NCI-H1417 (cell line): ENCODE measurements at regions not wholly inside any gene's neighbourhood (a gene's known extent, or its start where the extent isn't known, plus 50 kb on each side); places are given as distances from the start of the nearest gene placed in this dataset.
"Not testable (repeated sequence)": the region's sequence is repeated elsewhere in the genome, so short reads cannot be mapped to it uniquely, and the experiment has no call there.

Experiments
- DNase-seq, 3 experiments: peaks; one replicate each; lab custom pipeline; 2025; lab: John Stamatoyannopoulos, UW

DNA sequence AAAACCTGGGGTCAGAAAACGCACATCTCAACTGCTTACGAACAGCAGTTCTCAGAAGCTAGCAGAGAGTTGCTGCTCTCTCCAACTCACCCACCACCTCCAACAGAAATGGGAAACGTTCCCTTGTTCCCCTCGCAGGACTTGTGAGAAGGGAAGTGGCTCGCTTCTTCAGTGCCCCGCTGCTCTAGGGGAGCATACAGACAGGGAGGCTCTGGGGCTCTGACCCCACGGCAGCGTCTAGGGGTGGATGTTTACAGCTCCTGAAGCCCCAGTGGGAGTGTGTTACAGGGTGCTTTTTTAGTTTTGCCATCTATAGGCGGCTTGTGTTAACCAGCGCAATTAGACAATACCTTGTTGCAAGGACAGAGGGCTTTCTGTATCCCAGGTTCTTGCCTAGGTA lies 267.7 kb upstream of the ACTBL2 start:
- no peak for DNase-seq

DNA sequence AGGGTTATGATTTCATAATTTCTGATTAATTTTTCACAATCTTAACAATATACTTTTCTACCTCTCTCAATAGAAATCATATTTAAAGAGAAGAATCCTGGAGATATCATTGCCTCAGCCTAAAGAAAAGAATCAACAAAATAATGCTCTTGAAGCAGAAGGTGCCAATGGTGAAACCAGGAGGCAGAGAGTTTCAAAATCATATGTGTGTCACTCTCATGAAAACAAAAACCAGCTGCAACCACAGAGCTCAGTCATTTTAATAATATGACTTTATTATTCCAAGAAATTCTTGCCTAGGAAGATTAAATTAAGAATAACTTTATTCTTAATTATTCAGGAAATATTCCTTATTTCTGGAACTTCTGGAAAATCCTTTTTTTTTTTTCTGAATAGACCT lies 266.8 kb upstream of the ACTBL2 start:
- no peak for DNase-seq

DNA sequence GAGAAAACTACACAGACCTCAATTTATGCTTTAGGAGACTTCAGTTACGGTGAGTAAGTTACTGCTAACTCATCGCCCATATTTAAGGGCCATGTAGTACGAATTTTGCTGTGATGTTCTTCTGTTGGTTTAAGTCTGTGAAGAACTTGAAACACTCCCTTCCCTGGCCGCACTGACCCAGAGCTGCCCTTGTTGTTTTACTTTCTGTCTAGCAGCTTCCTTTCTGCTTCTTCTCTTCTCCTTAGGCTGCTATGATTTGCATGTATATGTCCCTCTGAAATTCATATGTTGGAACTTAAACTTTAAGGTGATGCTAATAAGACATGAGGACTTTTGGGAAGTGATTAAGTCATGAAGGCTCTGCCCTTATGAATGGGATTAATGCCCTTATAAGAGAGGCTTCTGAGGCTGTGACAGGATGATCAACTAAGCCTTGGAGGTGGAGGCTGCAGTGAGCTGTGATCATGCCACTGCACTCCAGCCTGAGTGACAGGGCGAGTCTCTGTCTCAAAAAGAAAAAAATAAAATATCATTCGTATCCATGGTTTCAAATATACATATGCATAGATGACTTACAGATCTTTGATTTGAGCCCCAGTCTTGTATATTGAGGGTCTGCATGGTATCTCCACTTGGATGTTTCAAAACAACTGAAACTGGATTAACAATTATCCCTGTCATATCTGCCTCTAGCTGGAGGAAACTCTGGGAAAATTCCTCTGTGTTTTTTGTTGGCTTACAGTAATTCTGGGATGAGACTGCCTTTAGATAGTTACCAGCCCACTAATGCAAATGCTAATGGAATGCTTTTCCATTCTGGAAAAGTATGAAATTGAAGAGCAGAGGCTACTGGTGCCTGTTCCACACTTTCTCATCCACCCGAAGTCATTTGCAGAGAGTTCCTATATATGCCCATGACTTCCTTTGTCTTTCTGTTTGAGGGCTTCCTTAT lies 263.4 kb upstream of the ACTBL2 start:
- DNase-seq = no peak

DNA sequence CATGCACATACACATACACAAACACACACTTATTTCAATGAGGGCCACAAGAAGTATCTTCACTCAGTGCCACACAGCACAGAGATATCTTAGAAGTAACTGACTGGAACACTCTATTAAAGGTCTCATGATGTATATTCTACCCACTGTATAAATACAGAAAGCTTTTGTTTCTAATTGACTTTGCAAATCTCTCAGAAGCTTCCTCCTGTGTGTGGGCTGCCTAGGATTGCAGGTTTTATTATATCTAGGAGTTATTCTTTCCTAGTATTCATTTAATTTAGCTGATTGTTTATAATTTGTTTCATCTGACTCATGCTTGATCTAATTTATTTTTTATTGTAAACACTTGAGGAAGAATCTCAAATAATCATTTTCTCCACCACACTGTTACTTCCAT lies 262.4 kb upstream of the ACTBL2 start:
- DNase-seq = no peak

DNA sequence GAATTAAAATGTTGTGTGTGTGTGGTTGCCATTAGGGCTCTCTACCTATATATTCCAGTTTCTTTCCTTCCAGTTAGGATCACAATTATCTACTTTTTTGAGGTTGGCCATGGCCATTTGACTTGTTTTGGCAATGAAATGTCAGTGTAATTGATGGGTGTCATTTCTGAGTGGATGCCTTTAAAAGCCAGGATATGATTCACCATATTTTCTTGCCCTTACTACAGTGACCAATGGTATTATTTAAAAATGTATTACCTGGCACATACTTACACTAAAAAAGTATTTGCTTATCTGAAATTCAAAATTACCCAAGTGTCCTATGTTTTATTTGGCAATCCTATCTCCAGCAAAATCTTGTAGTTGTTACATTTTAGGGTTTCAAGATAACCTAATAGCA lies 258.7 kb upstream of the ACTBL2 start:
- DNase-seq = no peak

DNA sequence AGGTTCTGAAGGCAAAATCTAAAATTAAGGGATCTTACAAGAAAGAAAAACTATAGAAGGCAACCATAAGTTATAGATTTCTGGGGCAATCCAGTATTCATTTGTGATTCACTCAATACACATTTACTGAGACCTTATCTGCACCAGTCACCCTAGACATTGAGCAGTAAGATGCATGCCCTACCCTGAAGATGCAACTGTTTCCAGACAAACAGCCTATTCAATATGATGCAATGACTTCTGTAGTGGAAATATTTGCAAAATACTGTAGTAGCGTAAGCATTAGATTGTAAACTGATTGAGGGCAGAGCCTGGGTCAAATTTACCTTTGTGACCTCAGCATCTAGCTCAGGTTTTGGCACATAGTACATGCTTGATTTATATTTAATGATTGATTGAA lies 256.2 kb upstream of the ACTBL2 start:
- no peak for DNase-seq

DNA sequence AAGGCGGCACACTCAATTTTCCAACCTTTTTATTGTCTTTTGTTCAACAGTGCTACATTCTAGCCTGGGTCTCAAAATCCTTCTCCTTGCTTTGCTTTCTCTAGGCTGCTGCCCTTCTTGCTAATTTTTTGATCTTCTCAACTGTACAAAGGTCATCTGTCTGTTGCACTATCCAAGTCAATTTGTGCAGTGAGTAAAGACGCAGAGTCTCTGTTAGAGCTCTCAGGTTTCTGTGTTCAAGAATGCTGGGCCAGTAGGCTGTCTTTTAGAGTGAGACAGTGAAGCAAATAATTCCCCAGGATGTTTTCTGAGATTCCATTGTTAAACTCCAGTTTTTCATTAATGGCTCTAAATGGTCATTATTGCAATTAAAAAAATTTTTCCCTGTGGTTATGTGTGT lies 255.7 kb upstream of the ACTBL2 start:
- no peak for DNase-seq

DNA sequence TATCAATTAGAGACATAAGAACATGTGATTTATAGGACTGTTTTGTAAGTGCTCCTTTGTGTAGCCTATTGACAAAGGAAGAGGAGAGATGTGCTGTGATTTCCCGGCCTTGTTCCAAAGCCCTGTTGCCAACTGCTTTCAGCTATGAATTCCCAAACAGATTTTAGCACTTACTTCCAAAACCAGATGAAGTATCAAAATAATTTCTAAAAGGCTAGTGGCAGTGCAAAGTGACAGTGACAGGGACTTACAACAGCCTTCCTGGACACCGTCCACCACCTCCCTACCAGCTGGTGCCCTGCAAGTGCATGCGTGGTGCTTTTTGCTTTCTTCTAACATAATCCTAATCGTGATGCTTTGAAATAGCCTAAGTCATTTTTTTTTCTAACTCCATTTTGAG lies 254.1 kb upstream of the ACTBL2 start:
- peak in 1 of 3 experiments; percentile 4 for DNase-seq

DNA sequence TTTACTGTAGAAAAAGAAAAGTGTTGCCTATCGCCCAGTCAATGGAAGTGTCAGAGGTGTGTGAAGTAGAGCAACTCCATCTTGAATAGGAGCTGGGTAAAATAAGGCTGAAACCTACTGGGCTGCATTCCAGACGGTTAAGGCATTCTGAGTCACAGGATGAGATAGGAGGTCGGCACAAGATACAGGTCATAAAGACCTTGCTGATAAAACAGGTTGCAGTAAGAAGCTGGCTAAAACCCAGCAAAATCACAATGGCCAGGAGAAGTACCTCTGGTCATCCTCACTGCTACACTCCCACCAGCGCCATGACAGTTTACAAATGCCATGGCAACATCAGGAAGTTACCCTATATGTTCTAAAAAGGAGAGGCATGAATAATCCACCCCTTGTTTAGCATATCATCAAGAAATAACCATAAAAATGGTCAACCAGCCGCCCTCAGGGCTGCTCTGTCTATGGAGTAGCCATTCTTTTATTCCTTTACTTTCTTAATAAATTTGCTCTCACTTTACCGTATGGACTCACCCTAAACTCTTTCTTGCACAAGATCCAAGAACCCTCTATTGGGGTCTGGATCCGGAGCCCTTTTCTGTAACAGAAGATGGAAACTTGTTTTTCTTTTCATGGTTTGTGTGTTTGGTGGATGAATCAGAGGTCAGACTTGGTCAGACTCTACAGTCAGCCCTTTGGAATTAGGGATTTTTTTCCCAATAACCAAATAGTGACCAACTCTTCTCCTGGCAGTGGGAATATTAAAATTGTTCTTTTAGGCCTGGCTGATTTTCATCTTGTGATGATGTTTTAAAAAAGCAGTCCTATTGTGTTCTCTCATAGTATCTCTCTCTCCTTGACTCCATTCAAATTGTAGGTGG lies 252.9 kb upstream of the ACTBL2 start:
- DNase-seq = not testable (repeated sequence)

DNA sequence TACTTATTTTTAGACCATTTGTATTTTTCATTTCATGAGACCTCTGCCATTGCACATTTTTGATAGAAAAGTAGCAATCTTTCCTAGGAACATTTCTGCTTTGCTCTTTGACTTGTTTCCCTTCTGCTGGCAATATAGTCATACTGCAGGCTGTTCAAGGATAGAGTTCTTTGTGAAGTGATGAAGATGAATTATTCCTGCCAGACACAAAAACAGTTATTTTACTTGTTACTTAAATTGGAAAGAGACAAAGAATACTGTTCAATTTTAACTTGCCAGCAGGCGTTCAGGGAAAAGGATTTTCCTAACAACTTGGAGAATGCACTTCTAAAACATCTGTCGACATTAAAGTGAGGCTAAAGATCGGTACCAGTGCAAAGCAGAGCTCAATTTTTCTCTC lies 251.7 kb upstream of the ACTBL2 start:
- no peak for DNase-seq

DNA sequence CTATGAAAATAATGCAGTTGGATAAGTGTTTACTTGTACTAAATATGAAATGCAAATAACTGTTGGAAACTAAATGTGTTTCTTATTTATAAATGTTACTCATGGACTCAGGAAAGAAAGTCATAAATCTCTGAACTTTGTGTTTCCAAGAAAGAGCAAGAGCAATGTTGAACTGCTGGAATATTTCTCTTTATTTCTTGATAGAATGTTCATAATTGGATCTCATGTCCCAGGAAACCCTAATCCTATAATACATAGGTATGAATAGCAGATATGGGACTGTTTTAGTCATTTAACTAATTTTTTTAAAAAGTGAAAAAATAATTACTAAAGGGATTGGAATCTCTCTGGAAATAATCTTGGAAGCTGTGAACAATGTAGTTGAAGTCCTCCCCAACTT lies 245.0 kb upstream of the ACTBL2 start:
- no peak for DNase-seq

DNA sequence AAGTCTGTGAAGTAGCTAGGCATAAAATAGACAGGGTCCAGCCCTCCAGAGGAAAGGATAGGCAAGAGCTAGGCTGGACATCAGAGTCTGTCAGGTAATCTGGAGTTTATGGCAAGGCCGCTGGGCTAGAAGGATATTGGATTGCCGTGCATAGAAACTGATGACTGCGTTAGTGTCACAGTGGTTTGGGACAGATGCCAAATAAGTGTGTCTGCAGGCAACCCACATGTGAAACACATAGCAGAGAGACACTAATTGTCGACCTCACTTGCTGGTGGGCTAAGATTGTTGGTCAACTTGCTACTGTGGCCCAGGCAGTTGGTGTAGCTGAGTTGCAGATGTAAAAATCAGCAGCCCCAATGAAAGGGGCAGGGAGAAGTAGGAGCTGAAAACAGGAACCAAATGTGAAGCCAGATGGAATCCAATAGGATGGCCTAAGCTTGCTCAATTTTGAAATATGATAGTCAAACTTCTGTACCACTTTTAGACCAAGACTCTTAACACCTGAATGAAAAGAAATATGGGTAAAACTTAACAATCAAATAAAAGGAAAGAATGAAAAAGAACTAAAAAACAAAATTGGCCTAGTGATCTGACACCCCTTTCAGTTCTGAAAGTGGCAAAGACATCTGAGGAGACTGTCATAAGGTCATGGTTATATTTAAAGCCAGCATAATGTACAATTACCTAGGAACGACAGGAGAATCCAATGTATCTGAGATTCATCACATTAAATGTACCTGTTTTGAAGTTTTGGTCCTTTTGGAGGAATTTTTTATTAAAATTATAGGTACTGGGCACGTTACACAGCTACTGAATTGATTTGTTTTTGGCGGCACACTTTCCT lies 243.3 kb upstream of the ACTBL2 start:
- DNase-seq = no peak

DNA sequence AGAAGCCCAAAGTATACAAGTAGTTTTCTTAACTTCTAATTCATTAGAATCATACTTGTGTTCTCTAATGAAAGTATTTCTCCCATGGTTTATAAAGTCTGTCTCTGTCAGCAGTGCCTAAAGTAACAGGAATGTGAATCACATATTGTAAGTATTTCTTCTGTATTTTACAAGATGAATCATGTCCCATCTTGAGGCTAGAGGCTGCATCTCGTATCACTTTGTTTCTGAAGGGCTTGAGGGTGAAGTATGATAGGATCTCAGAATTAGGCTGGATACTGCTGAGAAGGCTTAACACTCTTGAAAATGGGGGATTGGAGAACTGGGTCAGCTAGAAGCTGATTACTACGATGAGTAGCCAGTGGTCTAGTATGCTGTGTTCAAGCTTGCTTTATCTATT lies 242.2 kb upstream of the ACTBL2 start:
- no peak for DNase-seq

DNA sequence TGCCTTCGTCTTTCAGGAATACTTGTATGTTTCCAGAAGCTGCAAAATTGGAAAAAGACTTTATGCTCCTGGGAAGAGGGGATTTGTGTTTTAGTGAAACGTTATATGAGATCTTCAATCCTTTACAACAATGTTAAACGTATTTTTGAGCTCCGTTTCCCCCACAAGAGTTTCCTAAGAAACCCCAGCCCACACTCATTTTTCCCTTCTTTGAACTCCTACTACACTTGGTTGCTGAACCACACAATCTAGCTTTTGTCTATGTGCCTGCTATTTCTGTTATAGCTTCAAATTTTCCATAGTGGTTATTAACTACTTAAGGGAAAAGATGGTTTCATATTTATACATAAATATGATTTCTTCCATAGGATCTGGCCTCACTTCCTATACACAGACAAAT lies 238.6 kb upstream of the ACTBL2 start:
- DNase-seq = no peak

DNA sequence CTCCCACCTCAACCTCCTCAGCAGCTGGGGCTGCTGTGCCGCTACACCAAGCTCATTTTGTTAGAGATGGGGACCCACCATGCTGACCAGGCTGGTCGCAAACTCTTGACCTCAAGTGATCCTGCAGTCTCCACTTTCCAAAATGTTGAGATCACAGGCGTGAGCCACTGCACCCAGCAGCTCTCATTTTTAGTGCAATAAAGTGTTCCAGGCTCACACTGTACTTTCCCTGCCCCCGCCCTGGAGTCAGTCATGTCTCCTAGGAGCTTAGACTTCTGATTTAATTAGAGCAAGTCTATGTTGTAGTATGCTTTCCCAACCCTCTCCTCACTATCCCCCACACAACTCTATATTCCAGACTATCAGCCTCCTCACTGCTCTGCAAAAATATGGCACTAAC lies 238.0 kb upstream of the ACTBL2 start:
- no peak for DNase-seq

DNA sequence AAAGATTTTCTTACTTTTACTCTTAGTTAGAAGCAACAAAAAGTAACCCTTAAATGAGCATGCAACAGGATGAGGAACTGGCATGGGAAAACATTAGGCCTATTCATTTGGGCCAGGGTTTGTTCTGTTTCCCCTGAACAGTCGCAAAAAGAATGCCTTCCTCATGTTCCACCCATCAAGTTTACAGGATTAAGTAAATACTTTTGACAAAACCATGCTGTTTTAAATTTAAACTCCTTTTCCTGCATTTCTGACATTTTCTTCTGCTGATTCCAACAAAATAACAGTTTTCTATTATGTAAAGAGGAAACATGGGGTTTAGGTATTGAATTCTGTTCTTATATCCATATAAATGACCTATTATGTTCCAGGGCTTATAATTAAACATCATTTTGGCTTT lies 236.6 kb upstream of the ACTBL2 start:
- DNase-seq = no peak

DNA sequence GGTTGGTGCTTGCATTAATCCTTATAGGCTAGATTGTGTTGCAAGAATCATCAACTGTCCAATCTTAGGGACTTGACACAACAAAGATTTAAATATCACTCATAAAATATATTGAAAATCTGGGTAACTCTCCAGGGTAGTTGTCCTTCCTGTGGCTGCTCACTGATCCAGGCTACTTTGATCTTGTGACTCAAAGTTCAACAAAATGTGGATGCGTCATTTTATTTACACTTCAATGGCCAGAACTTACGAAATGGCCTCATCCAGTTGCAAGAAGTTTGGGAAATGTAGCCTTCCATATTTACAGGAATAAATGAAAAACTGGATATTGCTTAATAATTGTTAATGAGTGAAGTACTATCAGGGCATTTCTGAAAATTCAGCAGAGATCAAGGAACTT lies 235.5 kb upstream of the ACTBL2 start:
- no peak for DNase-seq

DNA sequence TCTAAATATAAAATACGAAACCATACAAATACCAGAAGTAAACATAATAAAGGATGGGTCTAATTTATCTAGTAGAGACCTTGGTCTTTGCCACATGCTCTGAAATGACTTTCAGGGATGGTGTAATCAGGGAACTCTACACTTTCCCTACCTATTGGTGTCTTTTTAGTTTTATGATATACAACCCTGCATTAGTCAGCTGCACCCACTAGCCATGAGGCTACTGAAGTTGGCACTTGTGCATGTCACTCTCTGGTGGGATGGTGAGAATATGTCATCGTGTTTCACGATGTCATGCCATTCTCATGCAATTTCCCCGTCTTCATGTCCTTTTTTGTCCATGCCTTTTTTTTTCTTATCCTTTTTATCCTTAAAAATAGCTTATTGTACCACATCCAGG lies 234.9 kb upstream of the ACTBL2 start:
- no peak for DNase-seq

DNA sequence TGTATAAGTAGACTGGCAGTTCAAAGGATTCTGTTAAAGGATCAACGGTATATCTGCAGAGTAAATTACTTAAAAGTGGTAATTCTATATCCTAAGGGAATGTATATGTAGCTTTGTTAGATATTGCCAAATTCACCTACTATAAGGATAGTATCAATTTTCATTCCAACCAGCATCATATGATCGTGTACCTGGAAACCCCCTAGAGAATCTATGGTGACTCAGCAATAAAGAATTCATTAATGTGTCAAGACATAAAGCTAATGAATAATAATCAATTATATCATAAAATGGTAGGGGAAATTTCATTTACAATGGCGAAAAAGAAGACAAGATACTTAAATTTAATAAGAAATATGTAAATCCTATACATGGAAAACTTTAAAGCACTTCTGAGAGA lies 234.1 kb upstream of the ACTBL2 start:
- DNase-seq = no peak

DNA sequence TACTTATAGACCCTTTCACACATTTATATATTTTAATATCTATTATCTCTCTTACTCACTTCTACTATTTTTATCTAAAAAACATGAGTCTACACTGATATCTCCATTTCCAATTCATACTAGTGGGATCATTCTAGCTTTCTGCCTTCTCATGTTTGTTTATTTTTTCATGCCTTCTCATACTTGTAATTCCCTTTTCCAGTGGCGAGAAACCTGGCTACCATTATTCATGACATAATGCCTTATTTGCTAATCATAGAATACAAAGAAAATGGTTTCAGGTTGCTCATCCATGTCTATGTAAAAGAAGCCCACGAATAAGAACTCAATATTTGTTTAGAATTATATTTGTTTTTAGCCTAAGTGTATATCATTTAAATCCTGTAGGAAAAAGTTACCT lies 232.7 kb upstream of the ACTBL2 start:
- DNase-seq = no peak

DNA sequence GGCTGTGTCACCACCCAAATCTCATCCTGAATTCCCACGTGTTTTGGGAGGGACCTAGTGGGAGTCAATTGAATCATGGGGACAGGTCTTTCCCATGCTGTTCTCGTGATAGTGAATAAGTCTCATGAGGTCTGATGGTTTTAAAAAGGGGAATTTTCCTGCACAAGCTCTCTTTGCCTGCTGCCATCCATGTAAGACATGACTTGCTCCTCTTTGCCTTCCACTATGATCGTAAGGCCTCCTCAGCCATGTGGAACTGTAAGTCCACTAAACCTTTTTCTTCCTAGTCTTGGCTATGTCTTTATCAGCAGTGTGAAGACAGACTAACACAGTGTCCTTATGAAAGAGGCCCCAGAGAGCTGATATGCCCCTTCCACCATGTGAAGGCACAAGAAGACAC lies 230.9 kb upstream of the ACTBL2 start:
- DNase-seq = not testable (repeated sequence)

DNA sequence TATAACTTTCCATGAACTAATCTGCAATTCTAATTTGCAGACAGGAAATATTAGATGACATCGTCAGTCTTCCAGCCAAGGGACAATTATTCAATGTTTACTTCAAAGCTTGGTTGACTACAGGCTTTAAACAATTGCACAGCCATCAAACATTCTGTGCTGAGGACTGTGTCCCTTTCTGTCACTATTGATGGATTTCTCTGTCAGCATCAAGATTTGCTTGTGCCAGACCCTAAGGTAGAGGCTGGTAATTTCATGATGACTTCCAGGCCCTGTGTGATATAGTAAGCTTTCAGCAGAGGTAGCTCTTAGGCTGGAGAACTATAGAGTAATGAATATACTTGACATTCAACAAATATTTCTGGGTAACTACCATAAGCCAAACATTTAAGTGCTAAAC lies 229.3 kb upstream of the ACTBL2 start:
- no peak for DNase-seq
